ENCODE measurements at regions not wholly inside any gene's neighbourhood (a gene's known extent, or its start where the extent isn't known, plus 50 kb on each side); places are given as distances from the start of the nearest gene placed in this dataset.

DNA sequence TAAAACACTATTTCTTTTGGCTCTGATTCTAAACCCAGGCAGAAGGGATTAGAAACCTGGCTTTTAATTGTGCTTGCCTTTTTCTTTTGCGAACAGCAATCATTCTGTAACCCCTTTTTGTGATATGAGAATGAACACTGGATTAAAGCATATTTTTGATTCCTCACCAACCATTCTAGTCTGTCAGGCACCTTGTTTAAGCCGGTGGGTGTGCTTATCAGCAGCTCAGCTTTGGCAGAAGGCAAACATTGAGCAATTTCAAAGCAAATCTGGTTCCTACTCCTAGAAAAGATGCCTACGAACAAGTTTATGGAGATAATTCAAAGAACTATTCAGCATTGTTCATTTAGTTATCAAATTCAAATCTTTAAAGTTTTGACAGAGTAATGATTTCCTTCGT lies 265.1 kb upstream of the FAM241A start:
- no peak overlapping the region for H3K4me3 ChIP-seq
- no peak for DNase-seq (ENCODE audit: low read depth in 1 of 2, low spot score in 2 of 2)
- no peaks in the 10 kb centered on the region for H3K9me3 ChIP-seq (replicated peaks)
- no peak overlapping the region for H3K27ac ChIP-seq
- no peaks in the 10 kb centered on the region for H3K36me3 ChIP-seq
- H3K4me1 ChIP-seq (replicated peaks) = no peaks in the 10 kb centered on the region
- H3K27me3 ChIP-seq (replicated peaks) = peaks cover 4% of the 10 kb centered on the region

DNA sequence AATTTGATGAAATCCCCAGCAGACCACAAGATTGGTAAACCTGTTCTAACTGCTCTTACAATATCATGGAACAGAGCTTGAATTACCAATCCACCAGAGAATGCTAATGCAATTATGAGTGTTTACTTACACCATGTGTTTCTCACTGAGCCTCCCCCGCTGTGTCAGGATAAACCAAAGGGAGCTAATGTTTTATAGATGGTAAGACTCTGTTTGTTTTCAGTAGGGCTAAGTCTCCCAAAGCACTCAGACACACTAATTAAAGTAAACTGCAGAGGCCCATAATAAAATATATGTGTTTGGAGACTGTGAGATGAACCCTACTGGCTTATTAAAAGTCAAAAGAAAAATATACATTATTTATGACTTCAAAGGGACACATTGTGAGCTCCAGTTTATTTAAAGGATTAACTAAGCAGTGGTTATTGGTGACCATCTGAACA lies 261.7 kb upstream of the FAM241A start:
- H3K36me3 ChIP-seq = no peaks in the 10 kb centered on the region
- peaks cover 4% of the 10 kb centered on the region for H3K27me3 ChIP-seq (replicated peaks)
- no peak overlapping the region for H3K27ac ChIP-seq
- DNase-seq (ENCODE audit: low read depth in 1 of 2, low spot score in 2 of 2) = no peak
- no peaks in the 10 kb centered on the region for H3K9me3 ChIP-seq (replicated peaks)
- H3K4me3 ChIP-seq = no peak overlapping the region
- H3K4me1 ChIP-seq (replicated peaks) = no peaks in the 10 kb centered on the region

DNA sequence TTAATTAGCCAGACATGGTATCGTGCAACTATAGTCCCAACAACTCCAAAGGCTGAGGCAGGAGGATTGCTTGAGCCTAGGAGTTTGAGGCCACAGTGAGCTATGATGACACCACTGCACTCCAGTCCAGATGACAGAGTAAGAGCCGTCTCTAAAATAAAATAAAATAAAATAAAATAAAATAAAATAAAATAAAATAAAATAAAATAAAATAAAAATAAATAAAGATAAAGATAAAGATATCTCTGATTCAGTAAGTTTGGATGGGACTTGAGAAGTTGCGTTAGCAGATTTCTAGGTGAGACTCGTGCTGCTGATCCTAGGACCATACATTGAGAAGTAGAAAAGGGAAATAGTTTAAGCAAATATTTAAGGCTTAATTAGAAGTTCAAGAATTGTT lies 254.8 kb upstream of the FAM241A start:
- no peaks in the 10 kb centered on the region for H3K4me1 ChIP-seq (replicated peaks)
- no peak overlapping the region for H3K27ac ChIP-seq
- DNase-seq (ENCODE audit: low read depth in 1 of 2, low spot score in 2 of 2) = no peak
- no peaks in the 10 kb centered on the region for H3K36me3 ChIP-seq
- no peaks in the 10 kb centered on the region for H3K9me3 ChIP-seq (replicated peaks)
- H3K27me3 ChIP-seq (replicated peaks) = no peaks in the 10 kb centered on the region
- H3K4me3 ChIP-seq = no peak overlapping the region

DNA sequence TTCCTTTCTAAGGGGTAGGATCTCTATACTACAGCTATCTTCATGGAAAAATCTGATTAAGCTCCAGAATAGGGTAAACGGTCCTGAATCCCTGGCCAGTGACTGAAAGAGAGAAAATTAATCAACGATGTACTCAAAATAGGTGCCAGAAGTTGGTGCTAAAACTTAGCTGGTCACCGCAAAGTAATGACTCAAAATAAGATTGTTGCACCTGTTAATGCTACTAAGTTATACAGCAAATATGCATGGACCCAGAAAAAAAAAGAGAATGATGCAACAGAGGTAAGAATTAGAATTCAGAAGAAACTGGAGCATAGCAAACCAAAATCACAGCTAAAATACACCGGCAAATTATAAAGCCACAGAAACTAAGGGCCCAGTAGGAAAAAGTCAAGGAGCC lies 239.7 kb upstream of the FAM241A start:
- H3K27me3 ChIP-seq (replicated peaks) = no peaks in the 10 kb centered on the region
- H3K9me3 ChIP-seq (replicated peaks) = no peaks in the 10 kb centered on the region
- H3K4me3 ChIP-seq = no peak overlapping the region
- no peaks in the 10 kb centered on the region for H3K36me3 ChIP-seq
- no peak overlapping the region for H3K27ac ChIP-seq
- H3K4me1 ChIP-seq (replicated peaks) = no peaks in the 10 kb centered on the region
- no peak for DNase-seq (ENCODE audit: low read depth in 1 of 2, low spot score in 2 of 2)

DNA sequence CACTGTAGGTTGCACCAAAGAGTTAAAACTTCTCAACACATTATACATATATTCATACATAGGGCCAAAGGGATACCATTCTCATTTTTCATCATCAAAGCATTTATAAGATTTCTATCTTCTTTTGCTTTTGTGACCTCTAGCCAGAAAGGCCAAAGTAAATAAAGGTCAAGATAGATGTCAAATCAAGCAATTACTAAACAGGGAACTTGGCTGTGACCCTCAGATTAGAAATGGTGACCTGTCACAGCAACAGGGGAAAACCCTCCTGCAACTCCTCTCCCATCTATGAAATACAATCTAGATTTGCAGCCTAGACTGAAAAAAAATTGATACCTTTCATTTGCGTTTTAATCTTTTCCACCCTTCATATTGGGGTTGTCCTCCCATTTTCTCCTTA lies 225.6 kb upstream of the FAM241A start:
- Histone ChIP-seq H3K27me3 (replicated peaks) (no peaks in the 10 kb centered on the region), H3K36me3 (no peaks in the 10 kb centered on the region), H3K4me3 (no peak overlapping the region), H3K4me1 (replicated peaks) (no peaks in the 10 kb centered on the region), H3K9me3 (replicated peaks) (no peaks in the 10 kb centered on the region), H3K27ac (no peak overlapping the region)
- DNase-seq (ENCODE audit: low read depth in 1 of 2, low spot score in 2 of 2) = no peak

DNA sequence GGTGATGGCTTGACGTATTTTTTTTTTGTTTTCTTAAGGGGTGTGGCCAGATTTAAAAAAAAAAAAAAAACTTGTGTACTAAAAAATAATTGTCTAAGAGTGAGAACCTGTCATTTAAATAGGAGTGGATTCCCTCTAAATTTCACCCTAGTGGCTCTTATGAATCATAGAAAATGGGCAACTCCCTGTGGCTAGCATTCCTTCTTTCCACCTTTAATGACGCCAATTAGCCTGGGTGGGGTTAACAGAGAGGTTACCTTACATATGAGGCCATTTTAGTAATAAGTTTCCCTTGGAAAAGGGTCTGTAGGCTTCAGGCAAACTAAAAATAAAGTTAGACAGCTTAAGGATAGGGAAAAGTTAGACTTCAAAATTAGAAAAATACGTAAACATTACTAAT lies 223.5 kb upstream of the FAM241A start:
- H3K27ac ChIP-seq = no peak overlapping the region
- no peak overlapping the region for H3K4me3 ChIP-seq
- no peaks in the 10 kb centered on the region for H3K36me3 ChIP-seq
- H3K4me1 ChIP-seq (replicated peaks) = no peaks in the 10 kb centered on the region
- DNase-seq (ENCODE audit: low read depth in 1 of 2, low spot score in 2 of 2) = no peak
- 0 out of 2 replicates have a peak, but pooled peaks cover 5% of the 10 kb centered on the region for H3K27me3 ChIP-seq (replicated peaks)
- H3K9me3 ChIP-seq (replicated peaks) = no peaks in the 10 kb centered on the region

DNA sequence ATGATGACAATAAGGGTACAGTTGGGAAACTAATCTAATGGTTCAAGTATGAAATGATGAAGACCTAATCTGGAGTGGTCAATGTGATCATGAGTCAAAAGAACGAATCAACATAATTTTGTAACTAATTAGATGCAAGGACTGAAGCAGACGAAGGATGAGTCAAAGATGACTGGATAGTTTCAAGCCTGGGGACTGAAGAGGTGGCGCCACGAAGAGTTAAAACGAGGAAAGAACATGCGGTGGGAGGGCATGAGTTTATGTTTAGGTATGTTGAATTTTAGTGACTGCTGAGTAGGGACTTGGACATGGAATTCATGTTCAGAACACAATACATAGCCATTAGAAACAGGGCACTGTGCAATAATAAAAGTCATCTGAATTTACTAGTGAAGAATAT lies 221.5 kb upstream of the FAM241A start:
- H3K27ac ChIP-seq = no peak overlapping the region
- H3K4me3 ChIP-seq = no peak overlapping the region
- H3K9me3 ChIP-seq (replicated peaks) = no peaks in the 10 kb centered on the region
- no peaks in the 10 kb centered on the region for H3K4me1 ChIP-seq (replicated peaks)
- DNase-seq (ENCODE audit: low read depth in 1 of 2, low spot score in 2 of 2) = no peak
- no peaks in the 10 kb centered on the region for H3K36me3 ChIP-seq
- 0 out of 2 replicates have a peak, but pooled peaks cover 5% of the 10 kb centered on the region for H3K27me3 ChIP-seq (replicated peaks)

DNA sequence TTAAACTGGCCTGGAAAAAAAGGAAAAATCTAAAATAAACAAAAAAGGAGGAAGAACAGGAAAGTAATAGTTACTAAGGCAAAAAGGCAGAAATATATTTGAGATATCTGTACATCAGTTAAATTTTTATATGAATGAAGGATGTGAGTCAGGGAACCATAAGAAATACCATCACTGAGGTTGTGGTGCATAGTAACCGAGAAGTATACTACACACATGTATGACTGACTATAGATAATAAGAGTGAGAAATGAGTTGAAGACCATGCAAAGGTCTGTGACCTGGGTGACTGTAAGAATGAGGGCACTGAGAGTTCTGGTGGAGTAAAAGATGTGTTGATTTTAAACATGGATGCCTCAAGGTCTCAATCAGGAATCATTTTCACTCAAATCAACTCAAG lies 220.6 kb upstream of the FAM241A start:
- Histone ChIP-seq H3K4me1 (replicated peaks) (no peaks in the 10 kb centered on the region), H3K9me3 (replicated peaks) (no peaks in the 10 kb centered on the region), H3K27me3 (replicated peaks) (peaks cover 5% of the 10 kb centered on the region; the same call in 1 of the 2 replicates), H3K36me3 (no peaks in the 10 kb centered on the region), H3K27ac (no peak overlapping the region), H3K4me3 (no peak overlapping the region)
- no peak for DNase-seq (ENCODE audit: low read depth in 1 of 2, low spot score in 2 of 2)

DNA sequence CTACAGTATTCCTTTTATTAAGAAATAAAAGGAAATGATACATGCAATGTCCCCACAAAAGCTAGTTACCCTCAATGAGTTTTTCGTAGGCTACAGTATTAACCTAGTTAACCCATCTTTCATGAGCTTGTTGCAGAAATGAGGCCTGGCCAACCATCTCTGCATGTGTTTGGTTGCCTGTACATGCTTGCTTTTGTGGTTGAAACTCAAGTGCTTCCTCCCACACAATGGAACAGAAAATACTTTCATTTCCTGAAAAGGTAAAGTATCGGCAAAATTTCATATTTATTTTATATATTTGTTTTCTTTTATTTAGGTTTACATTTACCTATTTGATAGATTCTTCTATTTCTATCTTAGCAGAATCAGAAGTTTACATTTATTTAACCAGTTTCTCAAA lies 214.6 kb upstream of the FAM241A start:
- no peaks in the 10 kb centered on the region for H3K36me3 ChIP-seq
- no peak overlapping the region for H3K27ac ChIP-seq
- no peaks in the 10 kb centered on the region for H3K9me3 ChIP-seq (replicated peaks)
- no peaks in the 10 kb centered on the region for H3K4me1 ChIP-seq (replicated peaks)
- H3K27me3 ChIP-seq (replicated peaks) = peaks cover 5% of the 10 kb centered on the region; the same call in 1 of the 2 replicates
- no peak overlapping the region for H3K4me3 ChIP-seq
- DNase-seq (ENCODE audit: low read depth in 1 of 2, low spot score in 2 of 2) = no peak

DNA sequence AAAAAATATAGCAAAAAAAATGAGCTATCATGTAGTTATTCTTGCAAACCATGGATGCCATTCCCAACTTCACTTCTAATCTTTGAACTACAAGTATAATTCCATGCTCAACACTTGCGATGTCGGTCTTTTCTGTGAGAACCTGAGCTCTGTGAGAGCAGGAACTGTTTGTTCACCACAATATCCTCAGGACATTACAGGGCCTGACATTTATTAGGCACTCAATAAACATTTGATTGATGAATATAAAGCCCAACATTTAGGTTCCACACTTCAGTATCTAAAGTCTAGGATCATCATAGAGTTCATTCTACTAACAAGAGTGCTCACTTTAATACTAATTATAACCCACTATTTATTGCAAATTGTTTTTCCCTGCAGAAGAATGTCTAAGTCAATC lies 211.6 kb upstream of the FAM241A start:
- no peaks in the 10 kb centered on the region for H3K36me3 ChIP-seq
- no peaks in the 10 kb centered on the region; the same call in 1 of the 2 replicates for H3K27me3 ChIP-seq (replicated peaks)
- no peaks in the 10 kb centered on the region for H3K9me3 ChIP-seq (replicated peaks)
- no peak overlapping the region for H3K4me3 ChIP-seq
- no peak overlapping the region for H3K27ac ChIP-seq
- DNase-seq (ENCODE audit: low read depth in 1 of 2, low spot score in 2 of 2) = no peak
- no peaks in the 10 kb centered on the region for H3K4me1 ChIP-seq (replicated peaks)

DNA sequence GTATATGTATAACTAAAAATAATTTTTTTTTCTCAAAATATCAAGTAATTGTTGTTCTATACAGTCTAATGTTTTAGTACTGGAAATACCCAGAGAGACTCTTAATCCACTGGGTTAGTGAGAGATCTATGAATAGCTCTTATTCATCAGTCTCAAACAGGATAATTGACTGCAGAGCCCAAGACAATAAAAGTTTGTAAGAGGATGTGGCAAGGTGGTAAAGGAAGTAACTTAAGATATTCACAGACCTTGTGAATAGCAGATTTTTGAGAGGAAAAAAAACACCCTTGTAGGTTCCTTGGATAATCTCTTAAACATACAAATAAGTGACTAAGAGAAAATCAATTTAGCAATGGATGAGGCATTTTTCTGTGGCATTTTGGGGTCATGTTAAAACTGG lies 210.9 kb upstream of the FAM241A start:
- Histone ChIP-seq H3K4me1 (replicated peaks) (no peaks in the 10 kb centered on the region), H3K36me3 (no peaks in the 10 kb centered on the region), H3K4me3 (no peak overlapping the region), H3K9me3 (replicated peaks) (no peaks in the 10 kb centered on the region), H3K27ac (no peak overlapping the region), H3K27me3 (replicated peaks) (no peaks in the 10 kb centered on the region; the same call in 1 of the 2 replicates)
- no peak for DNase-seq (ENCODE audit: low read depth in 1 of 2, low spot score in 2 of 2)

DNA sequence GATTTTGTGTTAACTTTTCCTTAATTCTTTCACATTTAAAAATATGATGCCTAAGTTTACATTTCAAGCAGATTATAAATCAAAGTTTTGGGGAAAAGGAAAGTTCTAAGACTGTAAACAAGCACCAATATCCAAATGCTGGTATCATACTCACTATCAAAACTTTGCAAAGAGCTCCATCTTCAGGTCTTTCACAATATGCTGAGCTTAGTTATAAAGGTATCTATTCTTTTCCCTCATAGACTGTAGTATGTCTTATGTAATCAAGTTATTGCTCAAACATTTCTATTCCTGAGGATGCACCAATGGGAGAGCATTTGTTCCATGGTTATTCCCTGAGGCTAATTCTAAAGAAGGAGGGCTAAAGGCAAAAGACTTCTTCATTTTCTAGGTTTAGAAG lies 207.9 kb upstream of the FAM241A start:
- no peak for DNase-seq (ENCODE audit: low read depth in 1 of 2, low spot score in 2 of 2)
- no peaks in the 10 kb centered on the region for H3K9me3 ChIP-seq (replicated peaks)
- H3K4me3 ChIP-seq = no peak overlapping the region
- H3K27me3 ChIP-seq (replicated peaks) = no peaks in the 10 kb centered on the region; the same call in 1 of the 2 replicates
- H3K4me1 ChIP-seq (replicated peaks) = no peaks in the 10 kb centered on the region
- no peaks in the 10 kb centered on the region for H3K36me3 ChIP-seq
- H3K27ac ChIP-seq = no peak overlapping the region

DNA sequence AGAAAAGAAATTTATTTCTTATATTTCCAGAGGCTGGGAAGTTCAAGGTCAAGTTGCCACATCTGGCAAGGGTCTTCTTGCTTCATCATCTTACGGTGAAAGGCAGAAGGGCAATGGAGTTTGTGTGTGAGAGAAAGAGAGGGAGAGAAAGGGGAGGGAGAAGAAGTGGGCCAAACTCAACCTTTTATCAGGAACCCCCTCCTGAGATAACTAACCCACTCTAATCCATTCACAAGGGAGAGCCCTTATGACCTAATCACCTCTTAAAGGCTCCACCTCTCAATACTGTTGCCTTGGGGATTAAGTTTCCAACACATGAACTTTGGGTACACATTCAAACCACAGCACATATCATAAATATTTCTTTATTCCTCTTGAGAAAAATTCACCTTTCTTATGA lies 203.3 kb upstream of the FAM241A start:
- Histone ChIP-seq H3K9me3 (replicated peaks) (no peaks in the 10 kb centered on the region), H3K27ac (no peak overlapping the region), H3K27me3 (replicated peaks) (no peaks in the 10 kb centered on the region), H3K4me3 (no peak overlapping the region), H3K4me1 (replicated peaks) (no peaks in the 10 kb centered on the region), H3K36me3 (no peaks in the 10 kb centered on the region)
- DNase-seq (ENCODE audit: low read depth in 1 of 2, low spot score in 2 of 2) = no peak

DNA sequence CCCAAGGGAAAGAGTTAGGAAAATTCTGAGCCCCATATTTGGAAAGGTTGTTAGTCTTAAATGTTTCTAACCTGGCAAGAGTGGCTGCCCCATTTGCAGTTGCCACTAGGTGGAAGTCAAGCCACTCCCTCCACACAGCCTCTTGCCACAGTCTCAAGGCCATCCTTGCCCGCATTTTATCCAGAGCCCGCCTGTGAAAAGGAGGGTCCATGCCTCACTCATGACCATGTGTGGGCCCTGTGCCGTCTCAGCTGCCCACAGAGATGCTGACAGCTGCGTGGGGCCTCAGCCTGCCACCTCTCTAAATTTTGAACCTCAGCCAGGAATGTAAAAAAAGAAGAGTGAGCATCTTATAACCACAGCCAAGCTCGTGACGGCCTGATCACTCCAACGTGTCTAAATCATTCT lies 201.5 kb upstream of the FAM241A start:
- no peak for DNase-seq (ENCODE audit: low read depth in 1 of 2, low spot score in 2 of 2)
- H3K4me3 ChIP-seq = no peak overlapping the region
- no peak overlapping the region for H3K27ac ChIP-seq
- H3K9me3 ChIP-seq (replicated peaks) = no peaks in the 10 kb centered on the region
- no peaks in the 10 kb centered on the region for H3K27me3 ChIP-seq (replicated peaks)
- no peaks in the 10 kb centered on the region for H3K4me1 ChIP-seq (replicated peaks)
- no peaks in the 10 kb centered on the region for H3K36me3 ChIP-seq

DNA sequence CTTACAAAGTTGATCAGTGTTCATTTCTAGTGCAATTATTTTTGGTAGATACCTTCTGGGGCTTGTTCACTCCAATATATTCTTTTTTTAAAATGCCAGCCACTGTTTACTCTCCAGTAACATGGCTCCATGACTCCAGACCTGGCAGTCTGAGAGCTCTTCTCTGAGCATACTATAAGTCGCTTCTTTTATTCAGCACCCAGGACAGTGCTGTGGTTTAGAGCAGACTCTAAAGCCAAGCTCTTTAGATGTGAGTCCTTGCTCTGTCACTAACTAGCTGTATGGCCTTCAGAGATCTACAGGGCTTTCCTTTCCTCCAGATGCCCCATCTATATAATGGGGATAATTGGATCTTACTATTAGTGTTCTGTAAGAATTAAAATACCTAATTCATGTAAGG lies 200.2 kb upstream of the FAM241A start:
- no peaks in the 10 kb centered on the region for H3K4me1 ChIP-seq (replicated peaks)
- no peaks in the 10 kb centered on the region for H3K36me3 ChIP-seq
- H3K9me3 ChIP-seq (replicated peaks) = no peaks in the 10 kb centered on the region
- H3K4me3 ChIP-seq = no peak overlapping the region
- no peak for DNase-seq (ENCODE audit: low read depth in 1 of 2, low spot score in 2 of 2)
- H3K27me3 ChIP-seq (replicated peaks) = no peaks in the 10 kb centered on the region
- H3K27ac ChIP-seq = no peak overlapping the region
